GM21717 (cell line): ENCODE measurements at regions not wholly inside any gene's neighbourhood (a gene's known extent, or its start where the extent isn't known, plus 50 kb on each side); places are given as distances from the start of the nearest gene placed in this dataset.

Source experiments
- ATAC-seq: cut with Tn5 transposase; IDR thresholded peaks from one replicate; pipeline ENCODE4 v1.9.1; 2021; ENCODE audit warnings: mild to moderate bottlenecking, moderate library complexity; ENCODE audit not compliant: unreplicated experiment

DNA sequence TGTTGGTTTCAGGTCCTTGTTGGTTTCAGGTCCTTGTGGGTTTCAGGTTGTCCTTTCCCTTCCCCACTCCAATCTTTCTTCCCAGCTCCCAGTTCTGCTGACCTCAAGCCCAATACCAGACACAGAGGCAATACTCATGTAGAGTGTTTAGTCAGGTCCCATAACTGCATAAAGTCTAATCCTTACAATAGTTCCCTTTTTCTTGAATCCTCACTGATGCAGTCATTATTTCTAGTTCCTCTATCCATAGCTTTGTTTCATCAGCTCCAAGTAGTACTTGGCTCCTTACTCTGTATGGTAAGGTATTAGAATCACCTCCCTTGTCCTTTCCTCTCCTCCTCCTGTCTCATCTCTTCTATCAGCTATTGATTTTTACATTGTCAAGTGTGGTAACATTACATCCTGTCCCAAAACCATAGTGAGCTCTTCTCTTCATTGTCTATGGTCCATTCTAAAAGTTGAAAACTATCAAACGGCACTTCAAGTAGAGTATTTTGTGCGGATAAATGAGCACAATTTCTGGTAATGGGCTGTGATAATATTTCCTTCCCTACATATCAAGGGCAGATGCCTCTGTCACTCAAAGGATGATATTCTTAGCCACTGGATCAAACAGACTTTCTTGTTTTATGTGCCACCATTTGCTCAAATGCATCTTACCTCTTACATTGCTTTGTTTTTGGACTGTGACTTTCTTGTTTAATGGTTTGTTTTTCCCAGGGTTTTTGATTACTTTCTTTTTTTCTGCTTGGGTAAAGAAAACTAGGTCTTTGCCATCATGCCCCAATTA lies 57.2 kb upstream of the JDP2 start:
- ATAC-seq: no peak

DNA sequence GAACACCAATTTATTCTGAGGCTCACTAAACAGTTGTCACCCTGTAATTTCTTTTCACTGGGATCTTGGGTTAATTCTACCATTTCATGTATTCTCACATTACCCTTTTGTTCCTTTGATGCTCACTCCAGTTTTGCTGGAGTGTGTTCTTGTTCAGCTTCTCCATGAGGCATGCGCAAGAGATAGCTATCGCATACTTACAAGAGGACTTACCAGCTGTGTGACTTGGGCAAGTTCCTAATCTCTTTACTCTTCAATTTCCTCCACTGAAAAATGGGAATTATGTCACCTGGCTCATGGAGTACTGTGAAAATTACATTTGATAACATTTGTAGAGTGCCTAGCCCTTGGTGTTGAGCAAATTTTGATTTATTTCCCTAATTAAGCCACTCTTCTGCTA lies 56.5 kb upstream of the JDP2 start:
- no peak for ATAC-seq

DNA sequence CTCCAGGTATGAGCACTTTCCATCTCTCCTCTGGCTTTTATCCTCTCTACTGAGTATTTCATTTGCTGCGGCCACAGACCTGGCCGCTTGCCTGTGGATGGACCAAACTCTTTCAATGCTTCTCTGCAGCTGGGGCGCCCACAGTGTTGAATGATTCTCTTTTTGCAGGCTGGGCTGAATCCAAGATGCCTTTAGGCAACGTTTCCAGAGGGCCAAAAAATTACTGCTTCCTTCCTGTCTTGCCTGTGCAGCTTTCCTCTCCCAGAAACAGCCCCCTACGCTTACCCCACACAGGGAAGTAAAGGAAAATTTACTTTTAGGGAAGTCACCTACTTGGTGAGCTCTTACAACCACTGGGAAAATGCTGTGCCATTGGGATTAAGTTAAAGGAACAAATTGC lies 55.6 kb upstream of the JDP2 start:
- ATAC-seq: no peak

DNA sequence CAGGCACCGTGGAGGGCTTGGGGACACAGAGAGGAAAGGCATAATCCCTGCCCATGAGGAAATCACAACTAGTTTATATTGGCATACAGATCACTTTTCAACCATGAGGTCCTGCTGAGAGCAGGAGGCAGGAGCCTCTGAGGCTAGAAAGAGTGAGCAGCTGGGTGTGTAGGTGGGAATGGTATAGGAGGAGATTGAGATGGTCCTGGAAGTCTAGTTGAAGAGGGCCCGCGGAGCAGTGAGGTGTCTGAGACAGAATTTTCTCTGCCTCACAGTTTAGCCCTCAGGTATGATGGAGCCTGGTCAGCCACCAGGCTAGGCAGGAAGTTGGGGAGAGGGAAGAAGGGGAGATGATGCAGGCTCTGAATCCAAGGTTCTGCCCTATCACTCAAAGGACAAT lies 54.7 kb upstream of the JDP2 start:
- ATAC-seq: no peak

DNA sequence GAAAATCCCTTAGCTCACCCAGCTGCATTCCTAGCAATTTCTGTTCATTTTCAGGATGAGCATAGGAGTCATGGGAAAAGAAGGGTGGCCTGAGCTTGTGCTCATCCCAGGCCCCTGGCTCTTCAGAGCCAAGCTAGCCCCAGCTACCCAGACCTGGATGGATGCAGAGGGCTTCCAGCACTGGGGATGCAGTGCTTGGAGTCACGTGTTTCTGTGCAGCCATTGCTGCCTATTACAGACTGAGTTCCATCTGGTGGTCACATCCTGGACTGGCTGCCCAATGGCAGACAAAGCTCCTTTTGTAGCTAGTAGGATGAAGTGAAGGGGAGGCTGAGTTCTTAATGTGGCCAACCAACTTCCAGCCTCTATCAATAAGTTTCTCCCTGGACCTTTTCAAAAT lies 54.2 kb upstream of the JDP2 start:
- no peak for ATAC-seq

DNA sequence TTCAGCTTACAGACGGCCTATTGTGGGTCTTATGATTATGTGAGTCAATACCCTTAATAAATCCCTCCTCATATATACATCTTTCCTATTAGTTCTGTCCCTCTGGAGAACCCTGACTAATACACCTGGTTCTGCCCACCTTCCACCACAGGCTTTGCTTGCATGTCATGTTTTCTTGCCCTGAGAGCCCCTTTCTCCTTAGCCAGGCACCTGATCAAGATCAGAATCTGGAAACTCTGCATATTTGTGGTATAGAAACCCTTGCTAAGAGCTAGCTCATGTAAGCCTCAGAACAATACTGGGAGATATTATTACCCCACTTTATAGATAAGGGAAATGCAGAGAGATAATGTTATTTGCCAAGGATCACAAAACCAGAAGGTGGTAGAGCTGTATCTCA lies 52.9 kb upstream of the JDP2 start:
- no peak for ATAC-seq

DNA sequence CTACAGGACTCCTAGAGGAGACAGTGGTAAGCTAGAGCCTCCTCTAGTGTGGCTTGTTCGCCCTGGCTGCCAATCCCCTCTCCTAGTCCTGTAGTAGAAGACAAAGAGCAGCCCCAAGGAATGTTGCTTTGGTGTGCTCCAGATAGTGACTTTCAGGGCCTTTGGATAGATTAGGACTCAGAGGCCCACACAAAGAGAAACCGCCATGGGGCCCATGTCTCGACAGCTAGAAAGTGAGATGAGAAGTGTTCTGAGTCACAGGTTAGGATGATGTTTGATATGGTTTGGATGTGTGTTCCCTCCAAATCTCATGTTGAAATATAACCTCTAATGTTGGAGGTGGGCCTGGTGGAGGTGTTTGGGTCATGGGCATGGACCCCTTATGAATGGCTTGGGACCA lies 51.8 kb upstream of the JDP2 start:
- no peak for ATAC-seq
